ENCODE measurements at regions not wholly inside any gene's neighbourhood (a gene's known extent, or its start where the extent isn't known, plus 50 kb on each side); places are given as distances from the start of the nearest gene placed in this dataset.

DNA sequence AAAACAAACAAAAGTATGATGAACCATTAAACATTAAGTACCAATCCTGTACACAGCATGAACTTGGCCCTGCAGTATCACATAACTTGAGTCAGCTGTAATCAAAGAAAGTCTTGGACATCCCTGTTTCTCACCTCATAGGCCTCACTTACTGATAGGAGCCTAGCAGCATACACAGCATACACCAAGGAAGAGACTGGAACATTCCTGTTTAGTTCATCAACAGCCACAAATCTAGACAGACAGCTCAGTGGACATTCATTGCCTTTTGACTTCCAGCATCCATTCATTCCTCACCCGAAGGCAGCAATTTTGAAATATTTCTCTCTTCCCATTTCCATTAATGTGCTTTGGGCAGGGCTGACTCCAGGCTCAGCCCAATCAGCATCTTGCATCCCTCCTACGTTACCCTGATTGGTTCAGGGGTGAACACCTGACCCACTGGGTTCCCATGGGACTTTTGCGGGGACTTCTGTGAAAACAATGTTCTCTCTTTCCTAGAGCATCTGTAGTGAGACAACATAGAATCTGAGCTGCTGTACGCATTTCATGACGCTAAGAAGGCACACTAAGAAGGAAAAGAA, 336.7 kb upstream of the ZFHX3 start:
- DNase-seq (no peak), ATAC-seq (no peak)
- intact Hi-C loops (cut with DNase I): no loop called here
- no peaks in the 10 kb centered on the region for H3K27me3 ChIP-seq (ENCODE audit: insufficient read depth in 3 of 3, low read length in 2 of 3)
- TF ChIP-seq, protein P1, sequence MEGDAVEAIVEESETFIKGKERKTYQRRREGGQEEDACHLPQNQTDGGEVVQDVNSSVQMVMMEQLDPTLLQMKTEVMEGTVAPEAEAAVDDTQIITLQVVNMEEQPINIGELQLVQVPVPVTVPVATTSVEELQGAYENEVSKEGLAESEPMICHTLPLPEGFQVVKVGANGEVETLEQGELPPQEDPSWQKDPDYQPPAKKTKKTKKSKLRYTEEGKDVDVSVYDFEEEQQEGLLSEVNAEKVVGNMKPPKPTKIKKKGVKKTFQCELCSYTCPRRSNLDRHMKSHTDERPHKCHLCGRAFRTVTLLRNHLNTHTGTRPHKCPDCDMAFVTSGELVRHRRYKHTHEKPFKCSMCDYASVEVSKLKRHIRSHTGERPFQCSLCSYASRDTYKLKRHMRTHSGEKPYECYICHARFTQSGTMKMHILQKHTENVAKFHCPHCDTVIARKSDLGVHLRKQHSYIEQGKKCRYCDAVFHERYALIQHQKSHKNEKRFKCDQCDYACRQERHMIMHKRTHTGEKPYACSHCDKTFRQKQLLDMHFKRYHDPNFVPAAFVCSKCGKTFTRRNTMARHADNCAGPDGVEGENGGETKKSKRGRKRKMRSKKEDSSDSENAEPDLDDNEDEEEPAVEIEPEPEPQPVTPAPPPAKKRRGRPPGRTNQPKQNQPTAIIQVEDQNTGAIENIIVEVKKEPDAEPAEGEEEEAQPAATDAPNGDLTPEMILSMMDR (IDR thresholded peaks at IDR 0.05): no peak
- H3K4me1 ChIP-seq: no peaks in the 10 kb centered on the region
- H3K4me3 ChIP-seq: no peak overlapping the region
- H3K27ac ChIP-seq: no peak overlapping the region
- H3K36me3 ChIP-seq (ENCODE audit: insufficient read depth in 1 of 2, low read depth in 1 of 2): no peaks in the 10 kb centered on the region
- no peaks in the 10 kb centered on the region for H3K9me3 ChIP-seq
- 73 to 81% (median 79%) methylated on average over 5 of the region's 5 CpGs for WGBS, 3 donors

DNA sequence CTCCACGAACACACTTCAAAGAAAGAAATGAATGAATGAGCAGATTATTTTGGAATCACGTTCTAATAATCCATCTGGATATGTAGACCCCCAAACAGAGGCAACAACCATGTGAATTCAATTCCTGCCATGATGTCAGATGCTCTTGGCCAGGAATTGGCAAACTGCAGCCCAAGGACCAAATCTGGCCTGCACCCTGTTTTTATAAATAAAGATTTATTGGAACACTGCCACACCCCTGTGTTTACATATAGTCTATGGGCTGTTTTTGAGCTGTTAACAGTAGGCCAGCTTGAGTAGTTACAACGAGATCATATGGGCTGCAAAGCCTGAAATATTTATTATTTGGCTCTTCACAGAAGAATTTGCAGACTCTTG, 336.0 kb upstream of the ZFHX3 start:
- ATAC-seq: no peak
- no peak overlapping the region for H3K27ac ChIP-seq
- H3K27me3 ChIP-seq (ENCODE audit: insufficient read depth in 3 of 3, low read length in 2 of 3): no peaks in the 10 kb centered on the region
- H3K4me1 ChIP-seq: no peaks in the 10 kb centered on the region
- TF ChIP-seq, protein P1 (IDR thresholded peaks at IDR 0.05): no peak
- no peaks in the 10 kb centered on the region for H3K36me3 ChIP-seq (ENCODE audit: insufficient read depth in 1 of 2, low read depth in 1 of 2)
- no peak overlapping the region for H3K4me3 ChIP-seq
- 72 to 84% (median 79%) methylated on average over 3 of the region's 3 CpGs for WGBS, 3 donors
- H3K9me3 ChIP-seq: no peaks in the 10 kb centered on the region
- intact Hi-C loops (cut with DNase I): no loop called here
- no peak for DNase-seq

DNA sequence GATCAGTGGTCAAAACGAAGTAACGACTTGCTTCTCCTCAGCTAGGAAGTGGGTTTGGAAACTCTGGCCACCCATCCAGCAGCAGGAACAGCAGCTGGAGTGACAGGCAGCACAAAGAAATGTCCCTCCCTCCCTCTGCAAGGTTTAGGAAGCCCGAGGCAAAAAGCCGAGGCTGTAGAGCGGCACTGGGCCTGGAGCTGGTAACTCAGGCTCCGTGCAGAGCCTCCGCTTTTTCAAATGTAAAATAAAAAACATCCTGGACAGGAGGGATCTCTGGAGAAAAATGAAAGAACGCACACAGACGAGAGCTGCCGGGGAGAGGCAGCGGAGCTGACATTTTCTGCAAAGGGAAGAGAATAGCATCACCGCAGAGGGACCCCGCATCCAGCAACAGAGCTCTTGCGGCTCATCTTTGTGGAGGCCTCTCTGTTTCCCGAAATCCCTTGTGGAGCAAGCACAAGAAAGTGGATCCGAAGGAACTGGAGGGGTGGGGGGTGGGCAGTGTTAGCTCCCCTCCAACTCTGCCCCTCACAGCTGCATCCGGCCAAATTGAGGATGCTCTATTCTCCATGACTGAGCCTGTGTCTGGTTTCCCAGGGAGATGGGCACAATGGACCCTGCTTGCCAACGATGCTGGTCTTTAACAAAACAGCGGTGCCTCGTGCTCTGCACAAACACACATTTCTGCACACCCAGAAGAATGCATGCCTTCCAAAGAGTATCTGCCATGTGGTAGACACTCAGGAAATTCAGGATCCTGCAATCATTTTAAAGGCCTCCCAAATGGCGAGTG, 335.5 kb upstream of the ZFHX3 start:
- intact Hi-C loops (cut with DNase I): no loop called here
- Histone ChIP-seq H3K27ac (no peak overlapping the region), H3K4me1 (no peaks in the 10 kb centered on the region), H3K9me3 (no peaks in the 10 kb centered on the region), H3K36me3 (ENCODE audit: insufficient read depth in 1 of 2, low read depth in 1 of 2) (no peaks in the 10 kb centered on the region), H3K4me3 (no peak overlapping the region), H3K27me3 (ENCODE audit: insufficient read depth in 3 of 3, low read length in 2 of 3) (no peaks in the 10 kb centered on the region)
- ATAC-seq (no peak), DNase-seq (no peak)
- TF ChIP-seq, protein P1 (IDR thresholded peaks at IDR 0.05): no peak
- 78 to 82% (median 80%) methylated on average over 21 of the region's 21 CpGs for WGBS, 3 donors

DNA sequence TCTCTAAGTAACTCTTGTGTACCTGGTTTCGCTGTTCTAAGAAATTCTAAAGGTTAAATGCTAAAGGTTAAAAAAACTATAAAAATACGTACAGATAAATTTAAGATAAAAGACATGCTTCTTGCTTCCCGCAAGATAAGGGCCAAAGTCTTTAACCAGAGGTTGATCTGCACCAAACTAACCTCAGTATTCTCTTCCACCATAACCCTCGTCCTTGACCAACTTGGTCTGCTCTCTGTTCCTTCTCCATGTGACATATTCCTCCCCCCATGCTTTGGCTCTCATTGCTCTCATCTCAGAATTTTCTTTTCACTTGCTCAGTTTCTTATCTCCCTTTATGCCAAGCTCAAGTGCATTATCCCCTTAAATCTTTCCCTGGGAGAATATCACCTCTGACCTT, 330.5 kb upstream of the ZFHX3 start:
- no peaks in the 10 kb centered on the region for H3K4me1 ChIP-seq
- 90 to 96% (median 93%) methylated on average over 4 of the region's 4 CpGs for WGBS, 3 donors
- no peak overlapping the region for H3K4me3 ChIP-seq
- no peaks in the 10 kb centered on the region for H3K9me3 ChIP-seq
- no peaks in the 10 kb centered on the region for H3K36me3 ChIP-seq (ENCODE audit: insufficient read depth in 1 of 2, low read depth in 1 of 2)
- no peak overlapping the region for H3K27ac ChIP-seq
- ATAC-seq (no peak), DNase-seq (no peak)
- H3K27me3 ChIP-seq (ENCODE audit: insufficient read depth in 3 of 3, low read length in 2 of 3): no peaks in the 10 kb centered on the region
- TF ChIP-seq, protein P1 (IDR thresholded peaks at IDR 0.05): no peak
- intact Hi-C loops (cut with DNase I): no loop called here

Measured in psoas muscle (tissue), 7 donors.